22Rv1 (cell line): ENCODE measurements at regions not wholly inside any gene's neighbourhood (a gene's known extent, or its start where the extent isn't known, plus 50 kb on each side); places are given as distances from the start of the nearest gene placed in this dataset.
"Not testable (repeated sequence)": the region's sequence is repeated elsewhere in the genome, so short reads cannot be mapped to it uniquely, and the experiment has no call there.

ENCODE experiments used
- H3K27ac ChIP-seq: fragments of 450-650 bp; 2 replicates; pipeline ENCODE4 v1.5.1; 2017

- not testable (repeated sequence) for H3K27ac ChIP-seq
Measured at GRCh38 chr1:143850637-143851036, 121.1 kb downstream of the FAM72C start.

- H3K27ac ChIP-seq: not testable (repeated sequence)
Measured at GRCh38 chr1:143848859-143849258, 122.9 kb downstream of the FAM72C start.

GRCh38 chr1:143845193-143845592, 126.6 kb downstream of the FAM72C start:
- H3K27ac ChIP-seq: not testable (repeated sequence)

- H3K27ac ChIP-seq: not testable (repeated sequence)
Measured at GRCh38 chr1:143842058-143842457, 129.7 kb downstream of the FAM72C start.

- H3K27ac ChIP-seq: not testable (repeated sequence)
Measured at GRCh38 chr1:143839182-143839581, 132.6 kb downstream of the FAM72C start.

- H3K27ac ChIP-seq: not testable (repeated sequence)
Measured at GRCh38 chr1:143838598-143838929, 133.2 kb downstream of the FAM72C start.

GRCh38 chr1:143837924-143838597, 133.7 kb downstream of the FAM72C start:
- H3K27ac ChIP-seq: not testable (repeated sequence)

- H3K27ac ChIP-seq: not testable (repeated sequence)
Measured at GRCh38 chr1:143833376-143833775, 138.4 kb downstream of the FAM72C start.

- not testable (repeated sequence) for H3K27ac ChIP-seq
Measured at GRCh38 chr1:143832379-143832716, 139.4 kb downstream of the FAM72C start.

GRCh38 chr1:143831479-143832378, 140.1 kb downstream of the FAM72C start:
- not testable (repeated sequence) for H3K27ac ChIP-seq

GRCh38 chr1:143826162-143826561, 145.6 kb downstream of the FAM72C start:
- not testable (repeated sequence) for H3K27ac ChIP-seq

GRCh38 chr1:143824266-143824665, 147.5 kb downstream of the FAM72C start:
- not testable (repeated sequence) for H3K27ac ChIP-seq

- H3K27ac ChIP-seq: not testable (repeated sequence)
Measured at GRCh38 chr1:143820058-143820457, 151.7 kb downstream of the FAM72C start.

- H3K27ac ChIP-seq: not testable (repeated sequence)
Measured at GRCh38 chr1:143816369-143816768, 155.4 kb downstream of the FAM72C start.

GRCh38 chr1:143805374-143805773, 166.4 kb downstream of the FAM72C start:
- H3K27ac ChIP-seq: not testable (repeated sequence)

- H3K27ac ChIP-seq: not testable (repeated sequence)
Measured at GRCh38 chr1:143804707-143805356, 167.0 kb downstream of the FAM72C start.

GRCh38 chr1:143803927-143804411, 167.8 kb downstream of the FAM72C start:
- H3K27ac ChIP-seq: peak overlapping the region; percentile 39; the same call in 1 of the 2 replicates

GRCh38 chr1:143803095-143803494, 168.7 kb downstream of the FAM72C start:
- H3K27ac ChIP-seq: not testable (repeated sequence)

- not testable (repeated sequence) for H3K27ac ChIP-seq
Measured at GRCh38 chr1:143799568-143800187, 172.1 kb downstream of the FAM72C start.

- not testable (repeated sequence) for H3K27ac ChIP-seq
Measured at GRCh38 chr1:143796369-143796768, 175.4 kb downstream of the FAM72C start.

GRCh38 chr1:143792047-143792937, 179.5 kb downstream of the FAM72C start:
- not testable (repeated sequence) for H3K27ac ChIP-seq
